Neuronal stem cell (in vitro differentiated cells): ENCODE measurements at regions not wholly inside any gene's neighbourhood (a gene's known extent, or its start where the extent isn't known, plus 50 kb on each side); places are given as distances from the start of the nearest gene placed in this dataset.
"Not testable (repeated sequence)": the region's sequence is repeated elsewhere in the genome, so short reads cannot be mapped to it uniquely, and the experiment has no call there.

ENCODE experiments used
- DNase-seq: peaks from one replicate; pipeline ENCODE4 v3.0.0-alpha.2; 2013; ENCODE audit warnings: low spot score
- H2AFZ ChIP-seq: one replicate; pipeline ENCODE4 v1.6.1; 2013; ENCODE audit warnings: mild to moderate bottlenecking, low read length, inconsistent platforms
- H2AK5ac ChIP-seq: 2 replicates; pipeline ENCODE4 v1.6.1; 2013; ENCODE audit warnings: low read depth, mild to moderate bottlenecking, inconsistent platforms, low read length, moderate library complexity, mixed read lengths
- H2BK120ac ChIP-seq: 2 replicates; pipeline ENCODE4 v1.6.1; 2013; ENCODE audit warnings: low read depth, mild to moderate bottlenecking, inconsistent platforms, low read length, moderate library complexity, mixed read lengths
- H2BK12ac ChIP-seq: one replicate; pipeline ENCODE4 v1.6.1; 2013; ENCODE audit warnings: low read length, inconsistent platforms
- H2BK15ac ChIP-seq: 2 replicates; pipeline ENCODE4 v1.6.1; 2013; ENCODE audit warnings: mild to moderate bottlenecking, low read length, inconsistent platforms, mixed read lengths
- H2BK5ac ChIP-seq: one replicate; pipeline ENCODE4 v1.6.1; 2013; ENCODE audit warnings: inconsistent platforms, mild to moderate bottlenecking, low read length, moderate library complexity
- H3K14ac ChIP-seq: one replicate; pipeline ENCODE4 v1.6.1; 2013; ENCODE audit warnings: low read length, inconsistent platforms
- H3K18ac ChIP-seq: 2 replicates; pipeline ENCODE4 v1.6.1; 2013; ENCODE audit warnings: low read length, inconsistent platforms
- H3K23ac ChIP-seq: 2 replicates; pipeline ENCODE4 v1.6.1; 2013; ENCODE audit warnings: low read depth, mild to moderate bottlenecking, mixed read lengths, low read length, inconsistent platforms; ENCODE audit not compliant: poor library complexity
- H3K27ac ChIP-seq: replicated peaks from 3 replicates; pipeline ENCODE4 v1.5.1; 2013; ENCODE audit warnings: low read length, inconsistent platforms
- H3K27me3 ChIP-seq, 3 experiments: 2 replicates each; pipeline ENCODE4 v1.6.1; 2013; ENCODE audit warnings: low read length in 3 of 3, mild to moderate bottlenecking in 2 of 3, inconsistent platforms in 1 of 3, low read depth in 1 of 3, mixed read lengths in 1 of 3, moderate library complexity in 1 of 3; ENCODE audit not compliant: control insufficient read depth in 3 of 3, insufficient read depth in 3 of 3
- H3K36me3 ChIP-seq, 2 donors: replicated peaks in 1 of 2; 2 replicates each; pipeline ENCODE4 v1.6.1; 2013; ENCODE audit warnings: low read length in 2 of 2; ENCODE audit not compliant: control insufficient read depth in 2 of 2, insufficient read depth in 2 of 2
- H3K4ac ChIP-seq: 2 replicates; pipeline ENCODE4 v1.6.1; 2013; ENCODE audit warnings: inconsistent platforms, mild to moderate bottlenecking, low read length, moderate library complexity
- H3K4me1 ChIP-seq, 2 donors: 1 replicate in 1 of 2; 2 replicates in 1 of 2; pipeline ENCODE4 v1.6.1; 2013; ENCODE audit warnings: low read length in 2 of 2, low read depth in 1 of 2; ENCODE audit not compliant: control insufficient read depth in 2 of 2, insufficient read depth in 1 of 2
- H3K4me2 ChIP-seq: one replicate; pipeline ENCODE4 v1.6.1; 2013; ENCODE audit warnings: mild to moderate bottlenecking, low read length, inconsistent platforms; ENCODE audit not compliant: insufficient read depth, poor library complexity, severe bottlenecking
- H3K4me3 ChIP-seq, 2 donors: 2 replicates each; pipeline ENCODE4 v1.5.1; 2013; ENCODE audit warnings: low read length in 2 of 2, mild to moderate bottlenecking in 2 of 2, inconsistent platforms in 1 of 2, moderate library complexity in 1 of 2
- H3K79me1 ChIP-seq: one replicate; pipeline ENCODE4 v1.6.1; 2013; ENCODE audit warnings: low read depth, mild to moderate bottlenecking, inconsistent platforms, low read length, moderate library complexity
- H3K9ac ChIP-seq: one replicate; pipeline ENCODE4 v1.6.1; 2013; ENCODE audit warnings: mild to moderate bottlenecking, low read depth, low read length, inconsistent platforms; ENCODE audit not compliant: poor library complexity
- H3K9me3 ChIP-seq, 2 donors: replicated peaks in 1 of 2; 2 replicates each; pipeline versions ENCODE3 to v1.6.1; 2013; ENCODE audit warnings: low read length in 2 of 2, mild to moderate bottlenecking in 2 of 2, inconsistent platforms in 1 of 2, low read depth in 1 of 2, mixed read lengths in 1 of 2, moderate library complexity in 1 of 2; ENCODE audit not compliant: control insufficient read depth in 2 of 2, insufficient read depth in 1 of 2
- H4K8ac ChIP-seq: one replicate; pipeline ENCODE4 v1.6.1; 2013; ENCODE audit warnings: low read depth, mild to moderate bottlenecking, inconsistent platforms, low read length, moderate library complexity
- H4K91ac ChIP-seq: one replicate; pipeline ENCODE4 v1.6.1; 2013; ENCODE audit warnings: low read length, low read depth, mild to moderate bottlenecking, inconsistent platforms; ENCODE audit not compliant: poor library complexity
- WGBS, 2 donors: extraction: QIAGEN DNeasy Blood & Tissue Kit; methylation state at CpG; one replicate each; pipeline ENCODE4 v1.1.7; 2013; ENCODE audit warnings: missing lambda C conversion rate in 2 of 2, mixed read lengths in 1 of 2; ENCODE audit not compliant: insufficient read length in 2 of 2, insufficient replicate concordance in 1 of 2; ENCODE audit errors: extremely low coverage in 2 of 2; 5-methylcytosine and 5-hydroxymethylcytosine counted together

- H3K27ac ChIP-seq, H3K36me3 ChIP-seq, H4K8ac ChIP-seq, H3K27me3 ChIP-seq, H3K79me1 ChIP-seq, H2BK12ac ChIP-seq, H3K4ac ChIP-seq, H3K14ac ChIP-seq, H3K23ac ChIP-seq, H2AK5ac ChIP-seq, H3K9me3 ChIP-seq, H3K4me2 ChIP-seq, H4K91ac ChIP-seq, H2AFZ ChIP-seq, H2BK5ac ChIP-seq, DNase-seq, H3K18ac ChIP-seq, H3K9ac ChIP-seq, H2BK15ac ChIP-seq, H3K4me1 ChIP-seq, H3K4me3 ChIP-seq, H2BK120ac ChIP-seq: not testable (repeated sequence)
- WGBS, 2 donors: no CpG with 5 or more reads among the region's 1 CpG
Measured at GRCh38 chr20:30406370-30406769, 851.1 kb upstream of the DEFB115 start.

- H2BK5ac ChIP-seq: no peak overlapping the region
- no peak overlapping the region for H4K91ac ChIP-seq
- H3K9me3 ChIP-seq: no peaks in the 10 kb centered on the region
- H3K79me1 ChIP-seq: no peaks in the 10 kb centered on the region
- no peak overlapping the region for H3K4ac ChIP-seq
- H3K27me3 ChIP-seq: no peaks in the 10 kb centered on the region
- H2AK5ac ChIP-seq: no peak overlapping the region
- H2BK120ac ChIP-seq: no peak overlapping the region
- H3K18ac ChIP-seq: no peak overlapping the region
- no peak overlapping the region for H2AFZ ChIP-seq
- no peak for DNase-seq
- WGBS, 2 donors: no CpG with 5 or more reads among the region's 2 CpGs
- H3K4me3 ChIP-seq: no peak overlapping the region
- no peak overlapping the region for H4K8ac ChIP-seq
- no peak overlapping the region for H2BK12ac ChIP-seq
- no peak overlapping the region for H3K4me2 ChIP-seq
- H3K4me1 ChIP-seq: no peaks in the 10 kb centered on the region
- no peak overlapping the region for H3K23ac ChIP-seq
- H3K27ac ChIP-seq: no peak overlapping the region
- no peak overlapping the region for H3K14ac ChIP-seq
- no peak overlapping the region for H2BK15ac ChIP-seq
- H3K9ac ChIP-seq: no peak overlapping the region
- no peaks in the 10 kb centered on the region for H3K36me3 ChIP-seq
Measured at GRCh38 chr20:30412972-30413371, 844.5 kb upstream of the DEFB115 start.

GRCh38 chr20:30417387-30417786 is 840.1 kb upstream of the DEFB115 start:
- not testable (repeated sequence) for H3K14ac ChIP-seq, H3K9ac ChIP-seq, H3K27me3 ChIP-seq, H4K91ac ChIP-seq, H2AK5ac ChIP-seq, DNase-seq, H2BK12ac ChIP-seq, H2BK5ac ChIP-seq, H2AFZ ChIP-seq, H4K8ac ChIP-seq, H3K18ac ChIP-seq, H3K4ac ChIP-seq, H3K4me2 ChIP-seq, H3K23ac ChIP-seq, H2BK15ac ChIP-seq, H3K27ac ChIP-seq, H3K36me3 ChIP-seq, H3K4me1 ChIP-seq, H3K79me1 ChIP-seq, H3K9me3 ChIP-seq, H3K4me3 ChIP-seq, H2BK120ac ChIP-seq
- no CpG with 5 or more reads among the region's 4 CpGs for WGBS, 2 donors

- WGBS, 2 donors: no CpG with 5 or more reads among the region's 4 CpGs
- not testable (repeated sequence) for H3K4me1 ChIP-seq, H4K8ac ChIP-seq, DNase-seq, H3K79me1 ChIP-seq, H2BK12ac ChIP-seq, H3K4me2 ChIP-seq, H3K9ac ChIP-seq, H3K4me3 ChIP-seq, H2AFZ ChIP-seq, H2AK5ac ChIP-seq, H3K14ac ChIP-seq, H3K27ac ChIP-seq, H3K27me3 ChIP-seq, H2BK120ac ChIP-seq, H3K18ac ChIP-seq, H3K36me3 ChIP-seq, H2BK15ac ChIP-seq, H2BK5ac ChIP-seq, H4K91ac ChIP-seq, H3K9me3 ChIP-seq, H3K23ac ChIP-seq, H3K4ac ChIP-seq
Measured at GRCh38 chr20:30418378-30418777, 839.1 kb upstream of the DEFB115 start.
